ENCODE measurements at regions not wholly inside any gene's neighbourhood (a gene's known extent, or its start where the extent isn't known, plus 50 kb on each side); places are given as distances from the start of the nearest gene placed in this dataset.

DNA sequence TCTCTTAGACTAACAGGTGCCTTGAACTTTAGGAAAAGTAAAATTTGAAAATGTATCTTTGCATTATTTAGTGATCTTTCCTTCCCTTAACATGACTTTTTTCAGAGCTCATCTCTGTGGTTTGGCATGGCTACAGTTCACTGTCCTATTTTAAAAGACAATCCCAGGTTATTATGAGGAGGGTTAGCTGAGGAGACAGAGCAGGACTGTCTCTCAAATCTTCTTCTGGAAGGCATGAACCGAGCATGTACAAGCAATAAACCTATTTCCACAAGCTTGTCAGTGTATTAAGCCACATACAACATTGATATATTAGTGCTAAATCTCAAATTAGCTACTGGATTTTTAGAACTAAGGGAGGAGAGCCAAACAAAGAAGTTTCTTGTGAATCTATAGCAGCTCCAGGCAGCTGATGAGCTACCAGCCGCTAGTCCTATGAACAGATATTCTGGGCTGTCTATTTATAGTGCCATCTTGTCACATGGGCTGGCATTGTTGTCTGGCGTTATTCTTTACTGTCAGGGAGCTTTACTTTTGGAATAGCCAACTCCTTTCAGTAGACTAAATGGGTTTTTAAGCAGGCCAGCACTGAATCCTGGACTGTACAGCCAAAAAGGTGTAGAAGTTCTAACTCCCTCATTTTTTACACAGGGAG is 171.2 kb upstream of the ACTBL2 start (continued):
- TF ChIP-seq MAFK (IDR thresholded peaks at IDR 0.05; ENCODE audit: low read depth, low read length) = no peak
- TF ChIP-seq RXRA (IDR thresholded peaks at IDR 0.05; ENCODE audit: insufficient read depth, low read depth, low read length) = no peak
- TF ChIP-seq, protein P1, sequence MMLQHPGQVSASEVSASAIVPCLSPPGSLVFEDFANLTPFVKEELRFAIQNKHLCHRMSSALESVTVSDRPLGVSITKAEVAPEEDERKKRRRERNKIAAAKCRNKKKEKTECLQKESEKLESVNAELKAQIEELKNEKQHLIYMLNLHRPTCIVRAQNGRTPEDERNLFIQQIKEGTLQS (IDR thresholded peaks at IDR 0.05; ENCODE audit: insufficient read depth, low read depth, low read length) = no peak
- TF ChIP-seq YY1 (IDR thresholded peaks at IDR 0.05; ENCODE audit: low read depth, low read length) = no peak
- no peak for TF ChIP-seq SIN3A (conservative IDR thresholded peaks at IDR 0.05 in 1 of 2, IDR thresholded peaks at IDR 0.05 in 1 of 2; ENCODE audit: low read depth in 1 of 2, low read length in 2 of 2)
- TF ChIP-seq POLR2A (IDR thresholded peaks at IDR 0.05; ENCODE audit: control extremely low read depth in 1 of 2, low read depth in 2 of 2, low read length in 2 of 2) = no peak

Measured in H1 (cell line).